GM18498 (cell line): ENCODE measurements at regions not wholly inside any gene's neighbourhood (a gene's known extent, or its start where the extent isn't known, plus 50 kb on each side); places are given as distances from the start of the nearest gene placed in this dataset.

Experiments used
- ATAC-seq: cut with Tn5 transposase; IDR thresholded peaks from one replicate; pipeline ENCODE4 v1.9.1; 2021; ENCODE audit warnings: mild to moderate bottlenecking, moderate library complexity; ENCODE audit not compliant: unreplicated experiment

DNA sequence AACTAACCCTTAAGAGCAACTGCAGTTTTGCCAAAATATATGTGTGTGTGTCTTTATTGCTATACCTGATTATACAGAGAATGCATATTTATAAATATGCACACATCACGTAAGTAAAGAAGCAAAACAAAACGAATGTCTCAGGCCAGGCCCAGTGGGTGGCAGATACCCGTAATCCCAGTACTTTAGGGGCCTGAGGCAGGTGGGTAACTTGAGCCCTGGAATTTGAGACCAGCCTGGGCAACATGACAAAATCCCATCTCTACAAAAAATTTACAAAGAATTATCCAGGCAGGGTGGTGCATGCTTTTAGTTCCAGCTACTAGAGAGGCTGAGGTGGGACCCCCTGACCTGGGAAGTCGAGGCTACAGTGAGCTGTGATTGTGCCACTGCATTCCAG lies 745.3 kb downstream of the SATB2 start:
- no peak for ATAC-seq

DNA sequence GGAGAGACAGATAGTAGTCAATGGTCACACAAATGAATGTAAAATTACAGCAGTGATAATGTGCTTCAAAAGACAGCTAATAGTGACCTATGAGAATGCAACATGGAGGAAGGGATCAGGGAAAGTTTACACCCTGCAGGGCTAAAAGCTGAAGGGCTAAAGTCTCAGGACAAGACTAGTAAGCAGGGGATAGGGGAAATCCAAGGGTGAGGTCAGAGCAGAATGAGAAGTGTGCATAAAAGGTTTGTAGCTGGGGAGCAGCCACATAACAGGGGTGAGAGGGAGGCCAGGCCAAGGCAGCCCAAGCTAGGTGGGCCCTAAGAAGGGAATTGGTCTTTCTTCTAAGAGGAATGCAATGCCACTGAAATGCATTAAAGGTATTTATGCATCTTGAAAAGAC lies 746.3 kb downstream of the SATB2 start:
- ATAC-seq, result no peak

DNA sequence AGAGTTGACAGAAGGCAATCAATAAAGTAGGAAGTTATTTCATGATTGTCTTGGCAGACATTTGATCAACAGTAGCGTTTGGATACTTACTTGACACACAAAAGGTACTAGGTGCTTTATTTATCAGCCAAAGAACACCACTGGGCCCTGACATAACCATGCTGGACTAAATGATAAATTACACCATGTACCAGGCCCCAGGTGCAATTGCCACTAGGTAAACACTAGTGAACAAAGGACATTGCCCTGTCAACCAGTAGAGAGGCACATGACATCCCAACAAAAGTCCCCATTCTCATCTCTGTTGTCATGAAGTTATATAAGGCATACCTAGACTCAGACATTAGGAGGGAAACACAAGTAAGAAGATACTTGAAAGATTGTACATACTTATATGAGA lies 747.2 kb downstream of the SATB2 start:
- ATAC-seq, result no peak

DNA sequence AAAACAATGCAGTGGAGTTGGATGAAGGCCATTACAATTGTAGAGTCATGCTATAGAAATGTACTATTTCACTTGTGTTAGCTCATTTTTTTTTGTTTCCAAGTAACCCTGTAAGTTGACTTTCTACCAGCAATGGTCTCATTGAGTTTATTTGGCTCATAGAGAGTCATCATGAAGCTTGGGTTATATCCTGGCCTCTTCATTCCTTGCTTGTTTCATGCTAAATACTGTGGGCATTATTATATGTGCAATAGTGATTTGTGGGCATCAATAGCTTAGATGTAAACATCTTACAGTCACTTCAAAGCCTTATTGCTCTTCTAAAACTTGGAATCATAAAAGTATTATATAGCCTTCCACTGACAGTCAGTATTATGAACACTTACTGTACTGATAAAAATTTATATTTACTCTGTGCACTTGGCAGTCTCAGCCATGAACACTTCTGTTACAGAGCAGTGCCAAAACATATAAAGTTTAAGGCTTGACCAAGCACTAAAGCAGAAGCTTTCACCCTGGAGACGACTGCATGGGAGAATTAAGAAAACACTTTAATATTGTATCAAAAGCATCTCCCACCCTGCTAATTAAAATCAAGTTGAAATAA lies 751.2 kb downstream of the SATB2 start:
- no peak for ATAC-seq

DNA sequence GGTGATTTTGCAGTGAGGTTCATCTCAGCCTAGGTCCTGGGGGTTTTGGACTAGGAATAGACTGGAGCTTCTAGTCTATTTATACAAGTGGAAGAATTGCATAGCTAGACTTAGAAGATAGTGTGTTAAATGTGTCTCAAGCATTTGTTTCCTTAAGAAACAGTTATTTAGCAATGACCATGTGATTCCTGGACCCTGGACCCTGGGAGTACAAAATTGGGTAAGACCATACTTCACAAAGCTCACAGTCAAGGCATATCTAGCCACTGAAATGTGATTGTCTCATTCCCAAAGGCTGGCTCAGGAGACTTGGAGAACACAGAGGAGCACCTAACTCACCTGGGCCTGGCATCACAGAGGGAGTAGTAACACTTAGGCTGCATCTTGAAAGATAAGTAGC lies 754.5 kb downstream of the SATB2 start:
- ATAC-seq, result no peak

DNA sequence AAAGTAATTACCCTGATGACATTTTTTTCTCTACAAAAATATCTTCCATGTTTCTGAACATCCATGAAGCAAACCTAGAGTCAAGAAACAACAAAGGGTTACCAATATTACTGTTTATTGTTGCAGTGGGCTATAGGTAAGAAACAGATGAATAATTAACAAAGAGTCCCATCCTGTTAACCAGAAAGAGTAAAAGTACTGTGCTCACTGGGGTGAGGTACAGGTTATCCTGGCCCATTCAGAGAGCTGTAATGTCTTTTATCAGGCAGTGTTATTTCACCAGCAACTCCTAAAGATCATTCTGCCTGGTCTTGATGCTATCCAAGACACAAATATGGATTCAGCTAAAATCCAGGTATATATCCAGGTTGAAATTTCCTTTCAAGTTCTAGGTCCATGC lies 754.9 kb downstream of the SATB2 start:
- no peak for ATAC-seq

DNA sequence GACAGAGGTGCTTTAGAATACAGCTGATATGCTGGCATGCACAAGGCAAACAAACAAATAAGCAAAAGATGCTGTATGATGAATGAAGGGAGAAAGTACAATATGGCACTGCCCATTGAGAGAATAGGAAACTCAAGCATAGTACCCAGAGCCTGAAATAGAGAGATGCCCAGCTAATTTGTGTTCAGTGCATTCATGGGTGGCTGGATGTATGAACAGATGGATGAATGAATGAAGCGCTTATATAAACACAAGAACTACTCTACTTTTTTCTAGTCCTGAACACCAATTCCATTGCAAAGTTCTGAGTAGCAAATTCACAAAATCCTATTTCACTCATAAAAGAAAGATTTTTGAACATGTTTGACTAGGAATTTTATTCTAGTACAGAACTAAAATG lies 756.3 kb downstream of the SATB2 start:
- ATAC-seq, result no peak

DNA sequence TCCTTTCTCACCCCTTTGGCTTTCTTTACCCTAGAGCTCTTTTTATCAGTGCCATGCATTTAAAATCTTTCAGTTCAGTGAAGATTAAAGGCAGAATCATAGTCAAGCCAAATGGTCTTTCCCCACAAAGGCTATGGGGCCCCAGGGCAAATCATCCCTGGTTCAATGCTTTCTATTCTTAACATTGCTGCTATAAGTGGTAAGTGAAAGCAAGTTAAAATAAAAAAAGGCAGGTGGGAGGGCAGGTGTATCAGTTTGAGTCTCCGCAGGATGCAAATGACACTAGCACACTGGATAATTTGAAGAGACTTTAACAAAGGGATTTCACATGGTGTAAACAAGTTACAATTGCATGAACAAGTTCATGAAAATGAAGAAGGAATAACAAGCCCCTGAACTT lies 757.4 kb downstream of the SATB2 start:
- no peak for ATAC-seq

DNA sequence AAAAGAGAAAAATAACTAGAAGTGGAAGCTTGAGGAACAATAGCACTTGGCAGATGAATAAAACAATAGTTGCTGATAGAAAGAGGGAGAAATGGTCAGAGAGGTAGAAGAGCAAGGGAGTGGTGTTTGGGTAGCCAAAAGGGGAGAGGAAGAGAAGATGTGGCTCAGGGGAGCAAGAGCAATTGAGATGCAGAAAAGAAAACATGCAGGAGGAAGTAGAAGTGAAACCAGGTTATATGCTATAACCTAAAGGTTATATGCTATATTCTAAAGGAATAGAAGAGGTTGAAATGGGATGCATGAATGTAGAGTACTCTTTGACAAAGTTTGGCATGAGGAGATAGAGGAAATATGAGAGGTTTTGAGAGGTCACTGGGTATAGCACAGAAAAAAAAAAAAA lies 759.5 kb downstream of the SATB2 start:
- no peak for ATAC-seq

DNA sequence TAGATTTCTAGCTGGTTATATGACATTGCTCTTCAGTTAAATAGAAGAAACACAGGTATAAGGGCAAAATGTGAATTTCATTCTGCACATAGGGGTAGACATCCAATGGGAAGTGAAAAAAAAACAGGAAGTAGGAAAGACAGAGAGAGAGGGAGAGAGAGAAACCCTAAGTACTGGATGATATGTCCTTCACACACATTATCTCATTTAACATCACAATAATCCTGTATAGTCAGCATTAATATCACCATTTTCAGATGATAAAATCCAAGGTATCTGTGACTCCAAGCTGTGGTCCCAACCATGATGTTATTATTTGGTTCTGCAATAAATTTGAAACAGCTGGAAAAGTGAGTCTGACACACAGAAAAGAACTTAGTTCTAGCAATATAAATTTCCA lies 759.9 kb downstream of the SATB2 start:
- ATAC-seq, result no peak

GRCh38 chr2:198697218-198697617 lies 760.5 kb downstream of the SATB2 start:
- no peak for ATAC-seq

DNA sequence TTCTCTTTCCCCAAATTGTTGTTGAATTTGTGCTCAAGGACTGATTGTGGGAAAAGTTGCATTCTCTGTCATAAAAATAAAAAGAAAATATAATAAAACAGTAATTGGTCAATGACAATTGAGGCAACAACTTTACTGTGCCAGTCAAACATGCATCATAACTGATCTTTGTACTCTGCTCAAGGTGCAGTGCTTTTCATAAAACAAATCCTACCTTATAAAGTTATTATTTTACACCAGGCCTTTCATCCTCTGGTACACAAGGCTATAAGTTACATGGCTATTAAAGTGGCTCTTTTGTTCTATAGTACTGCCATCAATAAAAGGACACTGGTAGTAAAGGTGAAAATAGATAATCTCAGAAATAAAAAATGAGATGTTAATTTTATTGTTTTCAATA lies 761.9 kb downstream of the SATB2 start:
- no peak for ATAC-seq

DNA sequence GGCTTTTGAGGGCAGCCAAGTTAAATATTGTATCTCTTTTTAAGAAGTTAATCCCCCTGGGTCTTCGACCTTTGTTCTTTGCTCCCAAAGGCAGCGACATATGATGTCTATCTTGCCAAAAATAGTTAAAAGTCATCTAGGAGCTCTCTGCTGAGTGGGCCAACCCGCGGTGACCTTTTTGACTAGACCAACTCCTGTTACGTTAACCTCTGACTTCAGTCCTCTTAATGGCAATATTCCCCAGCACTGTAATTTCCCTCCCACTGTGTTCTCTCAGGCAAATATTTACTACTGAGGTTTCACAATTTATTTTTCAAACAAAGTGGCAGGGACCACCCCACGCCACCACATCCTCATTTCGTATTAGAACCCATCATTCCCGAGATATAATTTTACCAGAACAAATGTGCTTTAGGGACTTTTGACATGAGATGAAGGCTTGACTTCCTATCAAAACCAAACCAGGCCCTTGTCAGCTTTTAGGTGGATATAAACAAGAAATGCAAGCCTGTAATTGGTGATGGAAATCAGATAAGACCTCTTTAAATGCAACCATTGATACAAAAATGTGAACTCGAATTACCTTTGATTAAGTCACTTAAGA lies 764.7 kb downstream of the SATB2 start:
- ATAC-seq, result no peak

GRCh38 chr2:198691236-198691635 lies 766.5 kb downstream of the SATB2 start:
- ATAC-seq, result no peak

- no peak for ATAC-seq
Observed at GRCh38 chr2:198664321-198664720, 793.4 kb downstream of the SATB2 start.

DNA sequence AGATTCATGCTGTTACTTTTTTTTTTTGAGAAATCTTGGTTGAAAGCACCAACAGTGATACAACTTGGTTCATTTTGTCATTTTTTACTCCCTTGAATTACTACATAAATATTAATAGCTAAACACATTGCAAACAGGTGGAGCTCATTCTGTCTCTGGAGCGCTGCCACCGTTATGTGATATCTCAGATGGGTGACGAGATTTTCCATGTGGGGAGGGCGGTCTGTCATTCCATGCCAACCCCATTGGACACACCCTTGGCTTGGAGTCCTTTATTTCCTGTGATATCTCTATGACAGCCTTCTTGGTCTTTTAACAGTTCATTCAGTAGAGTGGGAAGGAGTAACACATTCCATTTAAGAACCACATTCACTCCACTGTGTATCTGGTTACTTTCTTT lies 794.8 kb downstream of the SATB2 start:
- ATAC-seq, result no peak

- ATAC-seq, result no peak
Observed at GRCh38 chr2:198660501-198660900, 797.2 kb downstream of the SATB2 start.

GRCh38 chr2:198659096-198659870 lies 798.5 kb downstream of the SATB2 start:
- ATAC-seq, result no peak

DNA sequence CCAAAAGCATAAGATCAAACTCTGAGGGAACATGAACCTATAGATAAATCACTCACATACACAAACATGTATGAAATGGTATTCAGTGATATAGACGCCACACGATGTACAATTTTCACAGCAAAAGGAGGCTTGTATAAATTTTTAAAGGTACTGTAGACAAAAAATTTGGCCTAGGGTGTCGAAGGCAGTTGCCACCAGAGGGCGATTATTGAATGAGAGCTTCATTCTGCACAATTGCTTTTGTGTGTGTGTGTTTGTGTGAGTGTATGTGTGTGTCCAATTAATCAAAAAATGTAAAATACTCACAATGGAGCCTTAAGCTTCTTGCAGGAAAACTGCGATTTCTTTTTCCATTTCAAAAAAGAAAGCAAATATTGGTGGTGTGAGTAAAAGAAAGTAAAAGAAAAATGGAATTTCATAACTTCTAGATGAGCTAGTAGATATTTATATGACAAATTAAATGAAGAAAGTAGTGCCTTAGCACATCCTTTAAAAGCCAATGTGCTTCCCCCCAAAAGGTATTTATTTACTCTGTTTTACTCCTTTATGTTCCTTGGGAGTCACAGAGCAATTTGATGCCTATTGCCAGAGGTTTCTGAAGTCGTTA lies 800.1 kb downstream of the SATB2 start:
- ATAC-seq, result no peak

GRCh38 chr2:198656869-198657268 lies 800.9 kb downstream of the SATB2 start:
- ATAC-seq, result no peak

- no peak for ATAC-seq
Observed at GRCh38 chr2:198654646-198655045, 803.1 kb downstream of the SATB2 start.

DNA sequence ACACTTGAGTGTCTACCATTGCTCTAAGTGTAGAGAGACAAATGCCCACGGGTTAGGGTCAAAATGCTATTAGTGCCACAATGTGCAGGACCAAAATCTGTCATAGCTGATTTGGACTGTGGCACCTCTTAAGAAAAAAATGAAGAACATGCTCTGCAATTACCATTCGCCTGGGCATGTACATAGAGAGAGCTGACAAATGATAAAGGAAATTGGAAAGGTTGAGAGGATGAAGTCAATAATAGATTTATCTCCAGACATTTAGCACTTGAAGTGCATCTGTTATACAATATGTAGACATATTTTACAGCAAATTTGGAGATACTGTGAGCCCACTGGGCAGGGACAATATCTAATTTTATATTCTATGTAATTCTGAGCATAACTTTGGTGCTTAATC lies 804.4 kb downstream of the SATB2 start:
- no peak for ATAC-seq
